HL-60 (cell line): ENCODE measurements at regions not wholly inside any gene's neighbourhood (a gene's known extent, or its start where the extent isn't known, plus 50 kb on each side); places are given as distances from the start of the nearest gene placed in this dataset.
"Not testable (repeated sequence)": the region's sequence is repeated elsewhere in the genome, so short reads cannot be mapped to it uniquely, and the experiment has no call there.

ENCODE experiments used
- DNase-seq, 2 experiments: peaks; one replicate each; pipeline ENCODE4 v3.0.0-alpha.2; 2010 to 2020; ENCODE audit warnings: low read depth in 1 of 2, low spot score in 1 of 2
- H3K27ac ChIP-seq: fragments of 250-450 bp; sonication (Bioruptor Pico); replicated peaks from 2 replicates; pipeline ENCODE4 v1.5.1; 2020; ENCODE audit warnings: mild to moderate bottlenecking, moderate library complexity
- H3K27me3 ChIP-seq: fragments of 250-450 bp; sonication (Bioruptor Pico); 2 replicates; pipeline ENCODE4 v1.5.1; 2021; ENCODE audit warnings: mild to moderate bottlenecking, moderate library complexity; ENCODE audit not compliant: insufficient read depth, poor library complexity, severe bottlenecking
- H3K4me3 ChIP-seq: replicated peaks from 2 replicates; pipeline ENCODE4 v1.5.1; 2011; ENCODE audit warnings: mild to moderate bottlenecking, control low read depth, low read length; ENCODE audit not compliant: insufficient read depth
- GABPA ChIP-seq: IDR thresholded peaks from 2 replicates; pipeline ENCODE4 v1.6.1; 2012; ENCODE audit warnings: low read depth
- POLR2AphosphoS5 ChIP-seq: IDR thresholded peaks from 2 replicates; pipeline ENCODE4 v1.6.1; 2012; ENCODE audit warnings: low read depth
- SPI1 ChIP-seq: IDR thresholded peaks from 2 replicates; pipeline ENCODE4 v1.6.1; 2012; ENCODE audit warnings: low read depth, mild to moderate bottlenecking, borderline replicate concordance
- TF ChIP-seq, protein P1 (sequence below): IDR thresholded peaks from one replicate; pipeline ENCODE4 v1.5.1; 2011; ENCODE audit warnings: low read length, control low read depth, inconsistent platforms; ENCODE audit not compliant: insufficient read depth
- TF ChIP-seq, protein P2 (sequence below): IDR thresholded peaks from 2 replicates; pipeline ENCODE4 v1.6.1; 2012; ENCODE audit warnings: low read depth; ENCODE audit not compliant: insufficient replicate concordance

DNA sequence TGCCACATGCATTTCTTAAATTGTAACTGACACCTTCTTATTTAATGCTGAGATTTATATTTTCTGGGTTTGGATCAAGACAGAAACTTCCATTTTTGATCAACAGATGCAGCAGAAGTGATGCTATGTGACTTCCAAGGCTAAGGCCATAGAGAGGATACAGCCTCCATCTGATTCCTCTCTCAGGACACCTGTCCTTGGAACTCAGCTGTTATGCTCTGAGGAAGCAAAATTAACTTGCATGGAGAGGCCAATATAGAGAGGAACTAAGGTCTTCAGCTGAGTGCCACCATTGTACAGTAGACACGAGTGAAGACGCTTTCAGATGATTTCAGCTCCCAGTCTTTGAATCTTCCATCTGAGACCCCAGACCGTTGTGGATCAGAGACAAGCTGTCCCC lies 296.9 kb upstream of the TBL1XR1 start:
- H3K4me3 ChIP-seq = no peak overlapping the region
- no peak for TF ChIP-seq GABPA
- TF ChIP-seq SPI1 = no peak
- TF ChIP-seq, protein P1, sequence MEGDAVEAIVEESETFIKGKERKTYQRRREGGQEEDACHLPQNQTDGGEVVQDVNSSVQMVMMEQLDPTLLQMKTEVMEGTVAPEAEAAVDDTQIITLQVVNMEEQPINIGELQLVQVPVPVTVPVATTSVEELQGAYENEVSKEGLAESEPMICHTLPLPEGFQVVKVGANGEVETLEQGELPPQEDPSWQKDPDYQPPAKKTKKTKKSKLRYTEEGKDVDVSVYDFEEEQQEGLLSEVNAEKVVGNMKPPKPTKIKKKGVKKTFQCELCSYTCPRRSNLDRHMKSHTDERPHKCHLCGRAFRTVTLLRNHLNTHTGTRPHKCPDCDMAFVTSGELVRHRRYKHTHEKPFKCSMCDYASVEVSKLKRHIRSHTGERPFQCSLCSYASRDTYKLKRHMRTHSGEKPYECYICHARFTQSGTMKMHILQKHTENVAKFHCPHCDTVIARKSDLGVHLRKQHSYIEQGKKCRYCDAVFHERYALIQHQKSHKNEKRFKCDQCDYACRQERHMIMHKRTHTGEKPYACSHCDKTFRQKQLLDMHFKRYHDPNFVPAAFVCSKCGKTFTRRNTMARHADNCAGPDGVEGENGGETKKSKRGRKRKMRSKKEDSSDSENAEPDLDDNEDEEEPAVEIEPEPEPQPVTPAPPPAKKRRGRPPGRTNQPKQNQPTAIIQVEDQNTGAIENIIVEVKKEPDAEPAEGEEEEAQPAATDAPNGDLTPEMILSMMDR = no peak
- TF ChIP-seq POLR2AphosphoS5 = no peak
- TF ChIP-seq, protein P2, sequence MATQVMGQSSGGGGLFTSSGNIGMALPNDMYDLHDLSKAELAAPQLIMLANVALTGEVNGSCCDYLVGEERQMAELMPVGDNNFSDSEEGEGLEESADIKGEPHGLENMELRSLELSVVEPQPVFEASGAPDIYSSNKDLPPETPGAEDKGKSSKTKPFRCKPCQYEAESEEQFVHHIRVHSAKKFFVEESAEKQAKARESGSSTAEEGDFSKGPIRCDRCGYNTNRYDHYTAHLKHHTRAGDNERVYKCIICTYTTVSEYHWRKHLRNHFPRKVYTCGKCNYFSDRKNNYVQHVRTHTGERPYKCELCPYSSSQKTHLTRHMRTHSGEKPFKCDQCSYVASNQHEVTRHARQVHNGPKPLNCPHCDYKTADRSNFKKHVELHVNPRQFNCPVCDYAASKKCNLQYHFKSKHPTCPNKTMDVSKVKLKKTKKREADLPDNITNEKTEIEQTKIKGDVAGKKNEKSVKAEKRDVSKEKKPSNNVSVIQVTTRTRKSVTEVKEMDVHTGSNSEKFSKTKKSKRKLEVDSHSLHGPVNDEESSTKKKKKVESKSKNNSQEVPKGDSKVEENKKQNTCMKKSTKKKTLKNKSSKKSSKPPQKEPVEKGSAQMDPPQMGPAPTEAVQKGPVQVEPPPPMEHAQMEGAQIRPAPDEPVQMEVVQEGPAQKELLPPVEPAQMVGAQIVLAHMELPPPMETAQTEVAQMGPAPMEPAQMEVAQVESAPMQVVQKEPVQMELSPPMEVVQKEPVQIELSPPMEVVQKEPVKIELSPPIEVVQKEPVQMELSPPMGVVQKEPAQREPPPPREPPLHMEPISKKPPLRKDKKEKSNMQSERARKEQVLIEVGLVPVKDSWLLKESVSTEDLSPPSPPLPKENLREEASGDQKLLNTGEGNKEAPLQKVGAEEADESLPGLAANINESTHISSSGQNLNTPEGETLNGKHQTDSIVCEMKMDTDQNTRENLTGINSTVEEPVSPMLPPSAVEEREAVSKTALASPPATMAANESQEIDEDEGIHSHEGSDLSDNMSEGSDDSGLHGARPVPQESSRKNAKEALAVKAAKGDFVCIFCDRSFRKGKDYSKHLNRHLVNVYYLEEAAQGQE = no peak
- H3K27me3 ChIP-seq = no peaks in the 10 kb centered on the region
- no peak overlapping the region for H3K27ac ChIP-seq
- DNase-seq = no peak

DNA sequence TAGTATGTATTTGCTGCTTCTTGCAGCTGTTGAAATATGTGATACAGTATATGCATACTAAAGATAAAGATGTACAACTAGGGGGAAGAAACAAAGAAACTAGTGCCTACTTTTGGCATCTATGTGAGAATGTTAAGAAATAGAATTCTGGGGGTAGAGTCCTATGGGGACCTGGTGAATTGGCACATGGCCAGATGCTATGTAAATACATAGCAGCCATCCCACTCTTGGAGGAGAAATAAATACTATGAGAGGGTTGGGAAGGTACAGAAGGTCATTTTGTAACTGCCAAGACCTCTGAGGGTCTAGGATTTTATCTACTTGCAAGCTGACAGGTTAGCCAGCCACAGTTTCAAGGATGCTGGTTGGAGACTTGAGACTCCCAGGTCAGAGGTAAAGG lies 298.3 kb upstream of the TBL1XR1 start:
- H3K4me3 ChIP-seq = no peak overlapping the region
- no peak for DNase-seq
- H3K27ac ChIP-seq = no peak overlapping the region
- H3K27me3 ChIP-seq = no peaks in the 10 kb centered on the region
- TF ChIP-seq POLR2AphosphoS5 (no peak), GABPA (no peak), SPI1 (no peak)
- TF ChIP-seq, protein P2 = no peak
- TF ChIP-seq, protein P1 = no peak

DNA sequence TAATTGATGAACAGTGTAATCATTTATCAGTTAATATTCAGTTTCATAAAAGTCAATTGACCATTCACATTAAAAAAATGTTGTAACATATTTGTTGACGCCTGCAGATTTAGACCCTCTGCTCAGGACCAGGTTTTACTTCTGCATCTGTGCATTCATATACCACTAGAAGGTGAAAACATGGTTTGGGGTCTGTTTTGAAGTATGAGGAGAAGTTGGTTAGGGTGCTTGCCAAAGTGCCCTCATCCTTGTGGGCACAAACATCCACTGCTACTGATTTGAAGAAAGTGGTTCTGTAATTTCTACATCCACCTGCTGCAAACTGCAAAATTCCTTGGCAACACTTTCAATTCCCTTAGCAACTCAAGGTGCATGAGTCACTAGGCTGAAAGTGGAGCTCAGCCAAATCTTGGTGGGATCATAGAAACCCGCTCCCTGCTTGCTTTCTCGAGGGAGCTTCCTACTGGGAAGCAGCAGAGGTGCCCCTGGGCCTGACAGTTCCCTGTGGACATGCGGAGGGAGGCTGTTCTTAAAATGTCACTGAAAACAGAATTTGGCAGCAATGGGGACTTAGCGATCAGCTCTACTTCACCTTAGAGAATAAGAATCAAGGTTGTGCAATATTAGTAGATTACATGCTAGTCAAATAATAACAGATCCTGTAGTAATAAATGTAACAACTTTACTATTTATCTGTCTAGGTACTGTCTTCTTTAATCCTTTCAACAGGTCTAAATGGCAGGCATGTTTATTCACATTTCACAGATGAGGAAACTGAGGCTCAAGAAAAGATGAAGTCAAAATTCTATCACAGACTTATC lies 301.0 kb upstream of the TBL1XR1 start:
- DNase-seq = no peak
- Histone ChIP-seq H3K27me3 (no peaks in the 10 kb centered on the region), H3K27ac (no peak overlapping the region), H3K4me3 (no peak overlapping the region)
- TF ChIP-seq SPI1 (no peak), GABPA (no peak), POLR2AphosphoS5 (no peak)
- TF ChIP-seq, protein P2 = no peak
- TF ChIP-seq, protein P1 = no peak

DNA sequence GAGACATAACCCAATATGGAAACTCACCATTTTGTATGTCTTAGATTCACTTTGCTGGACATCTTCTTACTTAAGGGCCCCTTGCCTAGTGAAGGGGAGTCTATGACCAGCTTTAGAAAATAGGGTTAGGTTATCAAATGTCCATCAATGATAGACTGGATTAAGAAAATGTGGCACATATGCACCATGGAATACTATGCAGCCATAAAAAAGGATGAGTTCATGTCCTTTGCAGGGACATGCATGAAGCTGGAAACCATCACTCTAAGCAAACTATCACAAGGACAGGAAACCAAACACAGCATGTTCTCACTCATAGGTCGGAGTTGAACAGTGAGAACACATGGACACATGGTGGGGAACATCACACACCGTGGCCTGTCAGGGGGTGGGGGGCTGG lies 301.8 kb upstream of the TBL1XR1 start:
- DNase-seq, H3K4me3 ChIP-seq, H3K27me3 ChIP-seq, H3K27ac ChIP-seq: not testable (repeated sequence)
